ENCODE measurements at regions not wholly inside any gene's neighbourhood (a gene's known extent, or its start where the extent isn't known, plus 50 kb on each side); places are given as distances from the start of the nearest gene placed in this dataset.

DNA sequence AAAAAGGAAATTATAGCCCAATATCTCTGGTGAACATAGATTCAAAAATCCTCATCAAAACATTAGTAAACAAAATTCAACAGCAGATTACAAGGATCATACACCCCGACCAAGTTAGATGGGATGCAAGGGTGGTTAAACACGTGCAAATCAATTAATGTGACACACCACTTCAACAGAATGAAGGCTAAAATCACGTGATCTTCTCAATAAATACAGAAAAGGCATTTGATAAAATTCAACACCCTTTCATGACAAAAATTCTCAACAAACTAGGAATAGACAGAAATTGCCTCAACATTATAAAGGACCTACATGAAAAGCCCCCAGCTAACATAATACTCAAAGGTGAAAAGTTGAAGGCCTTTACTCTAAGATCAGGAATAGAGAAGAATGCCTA lies 590.8 kb upstream of the FZD8 start:
- DNase-seq (ENCODE audit: low read depth), result no peak

DNA sequence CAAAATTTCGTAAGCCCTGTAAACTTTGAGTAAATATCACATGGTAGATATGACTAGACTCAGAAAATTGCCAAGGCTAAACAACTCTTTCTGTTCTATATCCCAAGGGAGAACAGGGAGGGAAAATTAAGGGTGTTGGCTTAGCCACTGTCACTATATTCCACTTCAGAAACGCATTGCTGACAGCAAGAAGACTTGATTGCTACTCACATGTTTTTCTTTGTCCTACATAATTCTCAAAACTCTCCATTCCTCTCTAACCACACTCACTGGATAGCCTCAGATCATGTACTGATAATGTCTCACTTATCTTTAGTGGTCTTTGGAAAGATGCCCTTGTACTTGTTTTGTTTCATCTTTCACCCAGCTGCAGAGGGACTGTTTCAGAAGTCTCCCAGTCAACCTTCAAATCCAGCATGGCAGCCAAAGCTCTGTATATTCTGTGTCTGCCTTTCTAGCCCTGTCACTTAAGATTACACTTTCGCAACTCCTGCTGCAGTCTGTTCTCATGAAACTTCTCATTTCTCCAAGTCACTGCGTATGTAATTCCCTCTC lies 582.4 kb upstream of the FZD8 start:
- peak; percentile 15 for DNase-seq (ENCODE audit: low read depth)

DNA sequence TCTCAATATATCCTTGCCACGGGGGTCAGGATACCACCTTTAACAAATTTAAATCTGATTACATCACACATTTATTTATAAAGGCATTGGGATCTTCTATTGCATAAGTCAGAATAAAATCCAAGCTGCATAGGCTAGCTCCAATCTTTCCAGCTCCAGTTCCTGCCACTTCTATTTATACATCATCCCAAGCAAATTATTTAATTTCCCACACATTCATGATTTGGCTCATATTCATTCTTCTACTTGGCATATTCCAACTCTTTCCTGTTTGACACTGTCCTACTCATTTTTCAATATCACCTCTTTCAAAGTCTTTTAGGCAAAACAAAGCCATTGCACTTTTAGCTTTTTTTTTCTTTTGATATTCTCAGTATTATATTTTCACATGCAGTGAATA lies 579.0 kb upstream of the FZD8 start:
- no peak for DNase-seq (ENCODE audit: low read depth)

DNA sequence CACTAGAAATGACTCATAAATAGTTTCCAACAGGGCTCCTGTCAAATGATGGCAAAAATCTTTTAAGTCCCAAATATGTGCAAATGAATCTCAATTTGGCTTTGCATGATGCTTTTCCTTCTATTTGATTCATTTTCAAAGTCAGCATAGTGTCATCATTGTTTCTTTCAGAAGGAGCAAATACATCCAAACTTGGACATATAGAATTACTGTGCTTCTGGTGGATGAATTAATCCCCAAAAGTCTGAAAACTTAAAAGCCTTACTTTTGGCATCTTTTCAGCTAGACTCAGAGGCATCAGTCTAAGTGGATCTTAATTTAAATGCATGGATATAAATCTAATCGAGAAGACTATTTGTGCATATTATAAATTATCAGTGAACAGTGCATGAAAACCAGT lies 578.1 kb upstream of the FZD8 start:
- DNase-seq (ENCODE audit: low read depth), result no peak

DNA sequence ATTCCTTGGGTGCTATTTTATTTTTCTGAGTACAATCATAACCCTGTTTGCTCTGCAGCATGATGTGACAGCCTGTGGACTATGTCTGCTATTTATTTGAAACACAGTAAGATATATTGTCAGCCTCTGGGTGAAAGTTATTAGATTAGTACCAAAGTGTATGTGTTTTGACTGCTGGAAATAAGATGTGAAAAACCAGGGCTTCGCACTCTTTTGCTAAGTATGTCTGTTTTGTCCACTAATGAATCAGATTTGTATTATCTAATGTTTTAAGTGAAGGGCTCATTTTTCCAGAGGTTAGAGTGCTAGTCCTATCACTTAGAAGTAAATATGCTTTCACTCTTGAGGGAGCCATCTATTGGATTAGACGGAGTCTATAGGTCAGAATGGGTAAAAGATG lies 569.8 kb upstream of the FZD8 start:
- DNase-seq (ENCODE audit: low read depth), result no peak

DNA sequence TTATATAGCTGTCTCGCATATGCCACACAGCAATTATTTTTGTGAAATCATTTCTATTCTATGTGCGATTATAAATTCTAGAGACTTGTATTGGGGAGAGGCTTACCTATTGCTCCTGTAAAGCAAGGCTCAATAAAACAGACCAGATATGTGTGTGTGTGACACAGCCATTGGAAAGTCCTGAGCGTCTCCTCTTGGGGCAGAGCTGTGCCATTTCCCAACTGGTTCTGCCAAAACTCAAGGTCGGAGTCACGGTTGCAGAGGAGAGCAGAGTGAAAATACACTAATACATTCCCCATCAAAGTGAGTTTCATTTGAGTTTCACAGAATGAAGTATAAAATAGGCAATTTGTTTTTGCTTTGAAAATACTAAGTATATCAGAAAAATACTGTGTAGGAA lies 567.4 kb upstream of the FZD8 start:
- no peak for DNase-seq (ENCODE audit: low read depth)

DNA sequence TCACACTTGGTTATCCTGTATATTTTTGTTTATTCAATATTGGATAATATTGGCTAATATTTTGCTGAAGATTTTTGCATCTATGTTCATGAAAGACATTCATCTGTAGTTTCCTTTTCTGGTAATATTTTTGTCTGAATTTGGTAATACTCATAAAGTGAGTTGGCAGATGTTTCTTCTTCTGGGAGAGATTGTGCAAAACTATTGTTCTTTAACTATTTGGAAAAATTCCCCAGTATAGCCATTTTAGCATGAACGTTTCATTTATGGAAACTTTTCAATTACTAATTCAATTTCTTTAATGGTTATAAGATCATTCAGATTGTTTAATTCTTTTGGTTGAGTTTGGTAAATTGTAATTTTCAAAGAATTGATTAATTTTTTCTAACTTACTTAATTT lies 560.8 kb upstream of the FZD8 start:
- no peak for DNase-seq (ENCODE audit: low read depth)

DNA sequence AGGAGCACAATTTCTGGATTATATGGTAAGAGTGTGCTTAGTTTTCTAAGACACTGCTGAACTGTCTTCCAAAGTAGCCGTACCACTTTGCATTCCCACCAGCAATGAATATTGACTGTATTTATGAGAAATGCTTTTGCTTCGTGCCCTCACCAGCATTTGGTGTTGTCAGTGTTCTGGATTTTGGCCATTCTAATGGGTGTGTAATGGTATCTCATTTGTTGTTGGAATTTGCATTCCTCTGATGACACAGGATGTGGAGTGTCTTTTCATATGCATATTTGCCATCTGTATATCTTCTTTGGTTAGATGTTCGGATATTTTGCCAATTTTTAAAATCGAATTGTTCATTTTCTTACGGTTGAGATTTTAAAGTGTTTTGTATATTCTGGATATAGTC lies 558.5 kb upstream of the FZD8 start:
- no peak for DNase-seq (ENCODE audit: low read depth)

DNA sequence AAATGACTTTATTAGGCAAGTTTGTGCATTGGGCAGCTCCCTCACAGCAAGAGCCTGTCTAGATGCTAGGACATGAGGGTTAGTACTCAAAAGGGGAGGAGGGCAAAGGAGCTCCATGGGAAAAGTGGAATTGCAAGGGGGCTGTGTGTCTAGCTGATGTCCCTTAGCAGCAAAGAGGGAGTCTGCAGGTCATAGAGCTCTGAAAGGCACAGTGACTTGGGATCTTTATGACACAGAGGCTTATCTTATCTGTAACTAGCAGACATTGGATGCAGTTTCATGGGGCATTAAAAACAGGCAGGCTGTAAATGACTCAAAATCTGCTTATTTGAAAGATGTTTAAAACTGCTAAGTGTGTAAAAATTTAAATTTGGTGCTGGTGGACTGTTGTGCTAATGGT lies 556.2 kb upstream of the FZD8 start:
- DNase-seq (ENCODE audit: low read depth), result no peak

DNA sequence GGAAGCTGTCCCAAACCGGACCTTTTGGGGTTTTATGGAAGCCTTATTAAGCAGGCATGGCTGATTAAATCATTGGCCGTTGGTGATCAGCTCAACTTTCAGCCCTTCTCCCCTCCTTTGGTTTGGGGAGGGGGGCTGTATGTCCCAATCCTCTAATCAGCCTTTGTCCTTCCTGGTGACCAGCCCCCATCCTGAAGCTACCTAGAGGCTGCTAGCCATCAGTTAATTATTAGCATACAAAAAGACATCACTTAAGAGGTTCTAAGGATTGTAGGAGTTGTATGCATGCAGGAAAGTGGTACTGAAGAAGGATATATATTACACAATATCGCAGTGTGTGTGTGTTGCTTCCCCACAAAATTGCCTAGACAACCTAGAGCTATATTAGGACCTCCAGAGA lies 553.3 kb upstream of the FZD8 start:
- no peak for DNase-seq (ENCODE audit: low read depth)

DNA sequence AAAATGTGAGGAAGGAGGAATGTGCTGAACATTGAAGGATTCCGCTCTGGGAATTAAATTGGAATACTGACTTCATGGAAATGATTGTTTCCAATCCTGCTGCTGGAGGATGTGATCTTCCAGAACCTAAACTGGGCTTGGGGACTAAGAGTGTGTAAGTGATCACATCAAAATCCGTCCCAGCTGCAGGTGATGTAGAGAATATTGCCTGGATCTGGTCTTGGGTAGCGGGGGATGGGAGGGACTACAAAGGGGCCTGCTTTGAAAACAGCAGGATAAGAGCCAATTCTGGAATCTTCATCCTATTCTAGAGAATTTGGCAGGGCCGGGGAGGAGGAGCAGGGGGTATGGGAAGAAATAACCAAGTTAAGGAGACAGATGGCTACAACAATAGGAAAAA lies 552.2 kb upstream of the FZD8 start:
- no peak for DNase-seq (ENCODE audit: low read depth)

DNA sequence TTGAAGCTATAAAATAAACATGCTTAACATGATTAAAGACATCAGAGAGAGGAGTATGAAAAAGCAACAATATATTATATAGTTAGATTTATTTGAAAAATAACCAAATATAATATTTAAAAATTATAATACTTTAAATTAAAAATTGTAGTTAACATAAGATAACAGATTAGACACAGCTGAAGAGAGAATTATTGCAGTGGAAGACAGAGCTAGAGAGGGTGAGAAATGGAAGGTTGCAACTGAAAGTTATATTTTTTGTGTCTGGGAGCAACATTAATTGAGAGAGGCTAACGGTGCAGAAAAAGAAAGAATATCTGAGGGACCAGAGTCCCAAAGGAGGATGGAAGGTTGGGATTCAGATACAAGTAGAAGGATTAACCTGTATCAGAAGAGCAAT lies 548.9 kb upstream of the FZD8 start:
- no peak for DNase-seq (ENCODE audit: low read depth)

DNA sequence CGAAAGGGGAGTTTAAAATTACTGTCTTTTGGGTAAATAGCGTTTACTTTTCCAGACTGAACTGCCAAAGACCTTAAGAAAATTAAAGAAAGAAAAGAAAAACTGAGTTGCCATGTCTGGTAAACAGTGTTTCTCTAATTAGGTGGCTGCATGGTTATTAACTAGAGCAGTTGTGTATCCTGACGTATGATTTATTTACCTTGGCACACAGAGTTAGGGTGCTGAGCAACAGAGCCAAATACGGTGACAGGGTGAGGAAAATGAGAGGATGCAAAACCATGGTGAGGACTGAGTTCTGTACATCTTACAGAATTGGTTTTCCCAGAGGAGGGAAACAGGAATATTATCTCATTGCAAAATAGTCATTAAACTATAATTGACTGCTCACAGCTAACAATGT lies 546.4 kb upstream of the FZD8 start:
- no peak for DNase-seq (ENCODE audit: low read depth)

DNA sequence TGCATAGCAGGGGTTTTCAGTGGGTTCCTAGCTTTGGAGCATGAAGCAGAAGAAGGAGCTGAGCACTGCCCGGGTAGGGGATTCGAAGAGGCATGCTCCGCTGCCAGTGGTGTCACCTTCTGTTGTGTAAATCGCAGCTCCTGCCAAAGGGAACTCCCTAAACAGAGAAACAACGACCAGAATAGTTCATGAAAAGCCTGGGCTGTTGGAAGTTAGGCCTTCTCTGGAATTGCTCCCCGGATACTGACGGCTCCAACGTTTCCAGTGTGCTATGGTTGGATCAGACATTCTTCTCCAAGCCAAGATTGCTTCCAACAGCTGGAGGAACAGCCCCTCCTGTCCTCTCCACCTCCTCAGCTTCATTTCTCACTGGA lies 546.0 kb upstream of the FZD8 start:
- DNase-seq (ENCODE audit: low read depth), result no peak

DNA sequence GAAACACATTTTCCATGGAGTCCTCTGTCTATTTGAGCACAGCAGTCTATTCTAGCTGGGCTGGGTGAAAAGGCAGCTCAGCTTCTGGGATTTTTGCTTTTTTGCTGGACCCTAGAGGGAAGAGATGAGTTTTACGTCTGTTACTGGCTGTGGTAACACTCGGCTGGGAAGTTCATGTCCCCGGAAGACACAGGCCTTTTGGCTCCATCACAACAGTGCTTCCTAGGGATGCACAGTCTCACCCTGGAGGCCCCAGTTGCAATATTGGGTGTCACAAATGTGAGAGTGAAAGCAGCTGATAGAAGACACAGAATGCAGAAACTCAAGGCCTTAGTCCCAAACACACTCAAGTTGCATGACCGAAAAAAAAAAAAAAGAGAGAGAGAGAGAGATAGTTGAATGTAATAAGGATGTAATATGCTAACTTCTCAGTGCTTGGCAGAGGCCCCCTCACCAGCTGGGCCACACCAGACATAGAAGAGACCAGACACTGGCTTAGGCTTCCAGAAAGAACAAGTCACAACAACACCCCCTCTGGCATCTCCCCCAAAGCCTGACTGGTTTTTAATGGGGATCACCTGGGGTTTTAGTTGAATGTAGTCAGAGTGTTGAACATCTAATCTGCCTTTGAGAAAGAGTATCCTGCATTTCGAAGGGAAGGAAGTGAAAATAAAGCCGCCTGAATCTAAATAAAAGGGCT lies 545.4 kb upstream of the FZD8 start:
- no peak for DNase-seq (ENCODE audit: low read depth)

DNA sequence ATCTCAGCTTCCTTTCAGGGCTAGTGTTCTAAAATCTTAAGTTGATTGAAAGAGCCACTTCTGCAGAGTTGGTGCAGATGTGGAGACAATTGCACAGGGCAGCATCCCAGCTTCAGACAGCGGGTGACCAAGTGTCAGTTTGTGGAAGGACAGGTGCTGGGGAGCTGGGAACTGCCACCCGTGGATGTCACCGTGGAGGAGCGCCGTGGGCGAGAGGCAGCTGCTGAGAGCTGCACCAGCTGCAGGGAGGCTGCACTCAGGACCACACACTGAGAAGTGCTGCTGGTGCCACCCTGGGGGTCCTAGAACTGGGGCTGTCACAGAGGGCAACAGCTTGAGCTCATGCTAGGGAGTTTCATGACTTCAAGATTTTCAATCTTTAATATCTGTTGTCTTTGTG lies 543.0 kb upstream of the FZD8 start:
- DNase-seq (ENCODE audit: low read depth), result no peak

DNA sequence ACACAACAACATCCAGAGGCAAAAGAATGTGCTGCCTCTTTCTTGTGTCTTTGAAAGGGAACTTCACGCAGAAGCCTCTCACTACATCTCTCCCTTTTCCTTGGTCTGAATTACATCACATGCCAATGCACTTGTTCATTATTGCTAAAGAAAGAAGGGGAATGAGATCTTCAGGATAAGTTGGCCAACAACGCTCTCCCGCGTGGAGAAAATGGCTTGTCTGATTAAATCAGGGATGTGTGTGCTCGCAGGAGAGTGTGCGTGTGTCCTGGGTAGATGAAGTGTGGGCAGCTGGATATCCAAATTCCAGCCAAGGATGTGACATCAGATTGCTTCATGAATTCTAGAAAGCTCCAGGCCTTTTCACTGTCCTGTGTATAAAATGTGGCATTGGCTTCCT lies 541.6 kb upstream of the FZD8 start:
- DNase-seq (ENCODE audit: low read depth), result no peak

DNA sequence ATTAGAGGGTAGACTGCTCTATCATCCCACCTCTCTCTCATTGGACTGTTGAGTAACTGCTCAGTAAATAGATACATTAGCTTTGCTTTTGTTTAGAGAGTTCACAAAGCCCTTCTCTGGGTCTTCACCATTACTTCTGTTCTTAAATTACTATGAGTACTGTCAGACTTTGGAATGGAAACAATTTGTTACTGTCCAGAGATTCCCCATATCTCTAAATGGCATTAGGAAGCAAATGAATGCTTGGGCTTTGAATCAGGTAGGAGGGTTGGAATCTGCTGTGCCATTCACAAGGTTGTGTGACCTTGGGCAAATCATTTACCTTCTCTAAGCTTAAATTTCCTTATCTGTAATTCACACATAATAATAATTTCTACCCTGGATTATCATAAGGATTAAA lies 541.0 kb upstream of the FZD8 start:
- DNase-seq (ENCODE audit: low read depth), result no peak

DNA sequence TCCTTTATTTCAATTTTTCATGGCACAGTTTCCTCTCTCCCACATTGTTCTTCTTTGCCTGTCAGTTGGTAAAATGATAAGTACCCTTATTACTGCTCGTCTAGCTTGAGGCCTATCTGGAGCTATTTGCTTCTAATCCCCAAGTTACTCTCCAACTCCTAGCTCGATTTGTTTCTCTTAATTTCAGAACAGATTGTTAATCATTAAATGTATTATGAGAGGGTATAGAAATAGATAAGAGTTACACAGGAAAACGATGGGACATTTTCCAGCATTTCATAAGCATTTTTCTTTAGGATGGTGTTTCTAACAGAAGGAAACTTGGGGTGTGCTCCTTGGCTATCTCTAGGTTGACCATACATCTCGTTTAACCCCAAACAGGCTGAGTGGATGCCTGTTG lies 540.5 kb upstream of the FZD8 start:
- DNase-seq (ENCODE audit: low read depth), result no peak

DNA sequence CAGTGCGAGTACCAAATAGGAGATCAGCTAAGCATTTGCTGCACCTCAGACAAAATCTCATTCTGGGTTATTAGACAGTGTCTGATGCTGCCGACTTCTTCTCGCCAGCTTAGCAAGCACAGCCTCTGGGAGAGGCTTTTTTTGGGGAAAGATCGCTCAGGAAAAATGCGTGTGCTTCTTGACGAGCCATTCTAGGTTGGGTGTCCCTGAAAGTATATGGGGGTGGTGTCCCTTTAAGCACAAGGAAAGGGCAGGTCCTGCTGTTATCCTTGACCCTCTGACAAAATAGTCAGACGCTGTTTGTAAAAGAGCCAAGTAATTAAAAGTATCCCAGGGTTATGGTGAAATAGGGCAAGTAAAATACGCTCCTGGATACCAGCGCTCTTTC lies 540.1 kb upstream of the FZD8 start:
- DNase-seq (ENCODE audit: low read depth), result no peak

DNA sequence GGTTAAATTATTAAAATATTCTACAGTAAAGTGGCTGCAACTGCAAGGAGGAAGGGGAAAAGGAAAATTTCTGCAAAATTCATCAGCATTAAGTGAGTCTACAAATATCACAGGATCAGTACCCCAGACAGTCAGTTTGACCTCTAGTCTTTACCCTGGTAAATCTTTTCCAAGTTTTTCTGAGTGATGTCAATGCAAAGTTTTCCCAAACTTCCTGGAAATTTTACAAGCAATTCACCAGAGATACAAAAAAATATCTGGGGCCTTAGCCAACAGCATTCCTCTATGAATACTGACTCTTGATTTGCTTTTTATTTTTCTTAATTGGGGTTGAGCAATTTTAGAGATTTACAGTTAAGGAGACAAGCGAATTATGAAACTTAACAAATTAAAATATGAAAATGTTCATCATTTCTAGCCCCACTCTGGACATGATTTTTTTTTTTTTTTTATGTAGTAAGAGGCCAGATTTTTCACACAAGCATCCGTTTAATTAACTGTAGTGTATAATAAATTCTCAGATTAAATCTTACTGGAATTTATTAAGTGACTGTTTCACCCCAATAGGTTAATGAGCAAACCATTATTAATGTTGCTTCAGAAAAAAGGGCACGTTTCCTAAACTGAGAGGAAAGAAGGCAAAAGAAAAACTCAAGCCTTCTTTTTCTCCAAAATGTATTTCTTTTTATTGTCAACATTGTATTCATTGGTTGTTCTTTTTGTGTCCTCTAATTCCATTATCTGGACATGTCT lies 539.5 kb upstream of the FZD8 start:
- no peak for DNase-seq (ENCODE audit: low read depth)

DNA sequence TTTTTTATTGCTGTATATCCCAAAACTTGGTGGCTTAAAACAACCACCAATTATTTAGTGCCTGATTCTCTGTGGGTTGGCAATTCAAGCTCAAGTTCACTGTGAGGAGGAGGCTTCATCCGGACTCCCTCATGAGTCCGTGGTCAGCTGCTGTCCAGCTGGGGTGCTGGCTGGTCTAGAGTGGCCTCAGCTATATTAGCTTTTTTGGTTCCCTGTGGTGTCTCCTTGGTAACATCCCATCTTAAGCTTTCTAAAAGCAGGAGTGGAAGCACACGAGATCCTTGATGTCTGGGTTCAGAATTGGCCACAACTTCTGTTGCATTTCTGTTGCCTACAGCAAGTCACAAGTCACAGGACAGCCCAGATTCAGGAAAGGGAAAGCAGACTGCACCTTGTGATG lies 536.5 kb upstream of the FZD8 start:
- no peak for DNase-seq (ENCODE audit: low read depth)

DNA sequence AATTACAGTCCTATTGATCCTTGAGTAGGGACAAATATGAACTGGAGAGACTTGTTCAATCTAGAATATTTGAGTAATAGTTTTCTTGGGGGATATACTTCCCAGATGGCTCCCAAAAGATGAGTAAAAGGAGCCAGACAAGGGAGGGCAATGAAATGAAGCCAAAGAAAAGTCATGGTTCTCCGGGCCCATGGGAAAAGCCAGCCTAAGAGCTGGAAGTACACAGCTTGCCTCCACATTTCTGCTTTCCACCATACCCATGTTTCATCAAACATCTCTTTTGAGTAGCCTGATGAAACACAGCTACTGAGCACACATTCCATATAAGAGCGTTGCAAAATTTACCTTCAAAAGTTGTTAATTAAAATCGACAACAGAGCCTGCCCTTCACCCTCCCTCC lies 535.0 kb upstream of the FZD8 start:
- DNase-seq (ENCODE audit: low read depth), result no peak

DNA sequence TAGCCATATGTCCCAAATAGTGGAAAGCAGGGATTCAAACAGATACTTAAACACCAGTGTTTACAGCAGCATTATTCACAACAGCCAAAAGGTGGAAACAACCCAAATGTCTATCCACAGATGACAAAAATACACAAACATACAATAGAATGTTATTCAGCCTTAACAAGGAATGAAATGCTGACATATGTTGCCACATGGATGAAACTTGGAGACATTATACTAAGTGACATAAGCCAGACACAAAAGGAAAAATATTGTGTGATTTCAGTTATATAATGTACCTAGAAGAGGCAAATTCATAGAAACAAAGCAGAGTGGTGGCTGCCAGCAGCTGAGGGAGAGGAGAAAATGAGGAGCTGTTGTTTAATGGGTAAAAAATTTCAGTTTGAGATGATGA lies 533.9 kb upstream of the FZD8 start:
- no peak for DNase-seq (ENCODE audit: low read depth)
